HCT116 (cell line): ENCODE measurements at regions not wholly inside any gene's neighbourhood (a gene's known extent, or its start where the extent isn't known, plus 50 kb on each side); places are given as distances from the start of the nearest gene placed in this dataset.

Source experiments
- ATAC-seq: fragments of 200-7000 bp; cut with Tn5 transposase; 2 replicates; pipeline ENCODE4 v1.9.1; 2020; ENCODE audit warnings: mild to moderate bottlenecking, moderate library complexity
- BruUV-seq: library from RNA; stranded (reverse); fragments of 400-500 nt; replicated peaks from 2 replicates; lab custom pipeline; 2021; lab: Mats Ljungman, UMichigan
- CTCF ChIA-PET: fragments of 300-600 bp; sonication (Branson Sonifier 250); formaldehyde crosslinking; loops from one replicate; lab custom pipeline; 2021; ENCODE audit warnings: antibody characterized with exemption; lab: Charles Lee
- POLR2A ChIA-PET: fragments of 300-600, 350-600 bp; sonication (Branson Sonifier 250); formaldehyde crosslinking; loops from one replicate; lab custom pipeline; 2021; ENCODE audit warnings: antibody characterized with exemption; lab: Charles Lee
- RAD21 ChIA-PET, 2 experiments: fragments of 300-600 bp; sonication (Branson Sonifier 250); formaldehyde crosslinking; loops; one replicate each; lab custom pipeline; 2023; ENCODE audit warnings: low total read pairs in 2 of 2; ENCODE audit not compliant: uncharacterized antibody in 2 of 2, unreplicated experiment in 2 of 2, low non-redundant PET in 1 of 2; lab: Charles Lee
- DNase-seq: peaks from one replicate; pipeline ENCODE4 v3.0.0-alpha.2; 2010; ENCODE audit warnings: low read depth, low spot score
- H2AFZ ChIP-seq: fragments of 200-600 bp; shearing (Covaris generic), sonication (generic); 2 replicates; pipeline ENCODE4 v1.6.1; 2017; ENCODE audit warnings: low read depth, mixed run types, mixed read lengths, antibody characterized with exemption, low read length; ENCODE audit not compliant: poor library complexity, severe bottlenecking
- H3K27ac ChIP-seq: 2 replicates; pipeline ENCODE4 v1.5.1; 2012; ENCODE audit warnings: low read depth, low read length
- H3K27me3 ChIP-seq: fragments of 200-600 bp; sonication (generic); 2 replicates; pipeline ENCODE4 v1.6.1; 2016; ENCODE audit warnings: mixed run types, low read length, mixed read lengths; ENCODE audit not compliant: insufficient read depth
- H3K36me3 ChIP-seq, 2 experiments: fragments of 200-500 bp in 1 of 2; fragments of 200-600 bp in 1 of 2; sonication (Bioruptor generic) in 1 of 2; sonication (generic) in 1 of 2; 2 replicates each; pipeline versions ENCODE4 v1.5.1 to v1.6.1; 2014 to 2016; ENCODE audit warnings: low read length in 2 of 2, inconsistent platforms in 1 of 2, mixed read lengths in 1 of 2, mixed run types in 1 of 2; ENCODE audit not compliant: insufficient read depth in 2 of 2, control insufficient read depth in 1 of 2
- H3K4me1 ChIP-seq, 2 experiments: fragments of 200-600 bp in 1 of 2; sonication (generic) in 1 of 2; 2 replicates each; pipeline versions ENCODE4 v1.5.1 to v1.6.1; 2012 to 2017; ENCODE audit warnings: low read length in 2 of 2, inconsistent platforms in 1 of 2, mild to moderate bottlenecking in 1 of 2, mixed read lengths in 1 of 2, mixed run types in 1 of 2, moderate library complexity in 1 of 2; ENCODE audit not compliant: insufficient read depth in 2 of 2, control insufficient read depth in 1 of 2
- H3K4me2 ChIP-seq: fragments of 200-600 bp; sonication (generic); 2 replicates; pipeline ENCODE4 v1.6.1; 2017; ENCODE audit warnings: mixed run types, low read length, mixed read lengths
- H3K4me3 ChIP-seq, 2 experiments: fragments of 200-600 bp in 1 of 2; sonication (generic) in 1 of 2; replicated peaks in 1 of 2; 2 replicates each; pipeline ENCODE4 v1.5.1; 2011 to 2016; ENCODE audit warnings: low read length in 2 of 2, control low read depth in 1 of 2, low read depth in 1 of 2, mild to moderate bottlenecking in 1 of 2, mixed read lengths in 1 of 2, mixed run types in 1 of 2
- H3K79me2 ChIP-seq: fragments of 200-600 bp; sonication (generic); 2 replicates; pipeline ENCODE4 v1.6.1; 2017; ENCODE audit warnings: mild to moderate bottlenecking, mixed run types, low read length, moderate library complexity, mixed read lengths; ENCODE audit not compliant: insufficient read depth
- H3K9ac ChIP-seq: fragments of 200-600 bp; sonication (generic); 2 replicates; pipeline ENCODE4 v1.6.1; 2016; ENCODE audit warnings: low read length, mixed read lengths
- H3K9me2 ChIP-seq: fragments of 200-600 bp; sonication (generic), shearing (Covaris generic); 2 replicates; pipeline ENCODE4 v1.6.1; 2017; ENCODE audit warnings: mixed run types, mild to moderate bottlenecking, moderate library complexity; ENCODE audit not compliant: insufficient read depth
- H3K9me3 ChIP-seq, 2 experiments: fragments of 200-500 bp in 1 of 2; fragments of 200-600 bp in 1 of 2; sonication (Bioruptor generic) in 1 of 2; sonication (generic) in 1 of 2; 2 replicates each; pipeline ENCODE4 v1.6.1; 2014 to 2017; ENCODE audit warnings: low read length in 2 of 2, mixed read lengths in 2 of 2, inconsistent platforms in 1 of 2, low read depth in 1 of 2, mild to moderate bottlenecking in 1 of 2, mixed run types in 1 of 2, moderate library complexity in 1 of 2; ENCODE audit not compliant: control insufficient read depth in 1 of 2, insufficient read depth in 1 of 2
- H4K20me1 ChIP-seq: fragments of 200-600 bp; sonication (generic), shearing (Covaris generic); 2 replicates; pipeline ENCODE4 v1.6.1; 2017; ENCODE audit warnings: mixed run types, mild to moderate bottlenecking, moderate library complexity; ENCODE audit not compliant: insufficient read depth
- ATF3 ChIP-seq: IDR thresholded peaks from 2 replicates; pipeline ENCODE4 v1.6.1; 2012
- CBX3 ChIP-seq: IDR thresholded peaks from 2 replicates; pipeline ENCODE4 v1.6.1; 2012; ENCODE audit warnings: low read depth
- CEBPB ChIP-seq: IDR thresholded peaks from 2 replicates; pipeline ENCODE4 v1.6.1; 2012; ENCODE audit warnings: low read depth
- FOSL1 ChIP-seq: IDR thresholded peaks from 2 replicates; pipeline ENCODE4 v1.6.1; 2012; ENCODE audit warnings: low read depth
- JUND ChIP-seq: IDR thresholded peaks from 2 replicates; pipeline ENCODE4 v1.6.1; 2012
- MAX ChIP-seq: IDR thresholded peaks from 2 replicates; pipeline ENCODE4 v1.6.1; 2012
- POLR2AphosphoS5 ChIP-seq: IDR thresholded peaks from 2 replicates; pipeline ENCODE4 v1.6.1; 2011; ENCODE audit warnings: mild to moderate bottlenecking, low read depth, low read length, moderate library complexity
- RAD21 ChIP-seq: IDR thresholded peaks from 2 replicates; pipeline ENCODE4 v1.6.1; 2012; ENCODE audit warnings: low read depth, mild to moderate bottlenecking
- REST ChIP-seq: IDR thresholded peaks from 2 replicates; pipeline ENCODE4 v1.6.1; 2012; ENCODE audit warnings: low read depth
- SP1 ChIP-seq: IDR thresholded peaks from 2 replicates; pipeline ENCODE4 v1.6.1; 2012; ENCODE audit warnings: low read depth
- SRF ChIP-seq: IDR thresholded peaks from 2 replicates; pipeline ENCODE4 v1.6.1; 2012; ENCODE audit warnings: low read depth
- TCF7L2 ChIP-seq: IDR thresholded peaks from 2 replicates; pipeline ENCODE4 v1.7.0; 2011; ENCODE audit warnings: borderline replicate concordance, inconsistent platforms; ENCODE audit not compliant: insufficient read depth, insufficient read length; ENCODE audit errors: extremely low read depth
- YY1 ChIP-seq: IDR thresholded peaks from 2 replicates; pipeline ENCODE4 v1.6.1; 2011; ENCODE audit warnings: low read length, low read depth, moderate library complexity, mild to moderate bottlenecking; ENCODE audit not compliant: insufficient replicate concordance; ENCODE audit errors: extremely low read depth
- ZBTB33 ChIP-seq: IDR thresholded peaks from 2 replicates; pipeline ENCODE4 v1.6.1; 2011; ENCODE audit warnings: mild to moderate bottlenecking, low read length, moderate library complexity; ENCODE audit not compliant: insufficient replicate concordance; ENCODE audit errors: extremely low read depth
- ZNF274 ChIP-seq: fragments of 200-500 bp; sonication (Bioruptor generic); IDR thresholded peaks from 2 replicates; pipeline ENCODE4 v1.6.1; 2014; ENCODE audit warnings: mild to moderate bottlenecking, low read depth, low read length, inconsistent platforms
- intact Hi-C: fragments of 100-400 bp; cut with micrococcal nuclease; formaldehyde crosslinking; loops from 2 replicates; pipeline ENCODE4 v1.10.0; 2022

GRCh38 chr5:175388531-175388930, 55.5 kb downstream of the DRD1 start:
- intact Hi-C loops, result no loop called here
- CTCF ChIA-PET, result no interaction called here

More at GRCh38 chr5:175388531-175388930, 55.5 kb downstream of the DRD1 start:
- 0 out of 2 replicates have a peak, but pooled peaks cover 4% of the 10 kb centered on the region for H3K27me3 ChIP-seq
- no peaks in the 10 kb centered on the region for H3K9me3 ChIP-seq
- H3K79me2 ChIP-seq, result no peaks in the 10 kb centered on the region
- BruUV-seq, result no TSS peak
- H3K9me2 ChIP-seq, result no peaks in the 10 kb centered on the region
- no peak for TF ChIP-seq SP1
- no peak for TF ChIP-seq TCF7L2
- TF ChIP-seq MAX, result no peak
- TF ChIP-seq ZNF274, result no peak
- TF ChIP-seq YY1, result no peak
- TF ChIP-seq ATF3, result no peak
- no peak for TF ChIP-seq FOSL1
- no peak for TF ChIP-seq CEBPB
- TF ChIP-seq POLR2AphosphoS5, result no peak
- TF ChIP-seq REST, result no peak
- no peak for TF ChIP-seq RAD21
- no peak for TF ChIP-seq JUND
- no peak for TF ChIP-seq CBX3
- no peak for TF ChIP-seq SRF
- TF ChIP-seq ZBTB33, result no peak
- H4K20me1 ChIP-seq, result no peaks in the 10 kb centered on the region
- ChIA-PET POLR2A (no interaction called here), RAD21 (no interaction called here)
- no peak overlapping the region for H2AFZ ChIP-seq
- no peak overlapping the region for H3K9ac ChIP-seq
- H3K4me2 ChIP-seq, result no peak overlapping the region
- ATAC-seq (no peak), DNase-seq (no peak)
- no peaks in the 10 kb centered on the region for H3K36me3 ChIP-seq
- peaks cover 2 to 16% of the 10 kb centered on the region in 2 experiments; a peak in 3 of 4 replicates for H3K4me1 ChIP-seq
- H3K27ac ChIP-seq, result no peak overlapping the region
- no peak overlapping the region for H3K4me3 ChIP-seq
